ENCODE measurements at regions not wholly inside any gene's neighbourhood (a gene's known extent, or its start where the extent isn't known, plus 50 kb on each side); places are given as distances from the start of the nearest gene placed in this dataset.

GRCh38 chr16:86918637-86919036, 340.3 kb downstream of the FOXL1 start:
- H3K27me3 ChIP-seq (ENCODE audit: control insufficient read depth, insufficient read depth, low read length): no peaks in the 10 kb centered on the region
- no peaks in the 10 kb centered on the region for H3K4me1 ChIP-seq (ENCODE audit: control insufficient read depth, insufficient read depth, low read length)
- no peaks in the 10 kb centered on the region for H3K36me3 ChIP-seq (ENCODE audit: control insufficient read depth, insufficient read depth, low read length)
- whole genome bisulfite sequencing (ENCODE audit: insufficient coverage, insufficient read length): no CpG with 5 or more reads among the region's 9 CpGs
- no peaks in the 10 kb centered on the region for H3K9me3 ChIP-seq (ENCODE audit: control insufficient read depth, insufficient read depth, low read length)
- no peak overlapping the region for H3K4me3 ChIP-seq (ENCODE audit: low read length)
- no peak for DNase-seq (ENCODE audit: low read depth, low spot score)
- no peak overlapping the region for H3K27ac ChIP-seq (ENCODE audit: low read length)

- Histone ChIP-seq H3K4me1 (ENCODE audit: control insufficient read depth, insufficient read depth, low read length) (no peaks in the 10 kb centered on the region), H3K27ac (ENCODE audit: low read length) (no peak overlapping the region), H3K9me3 (ENCODE audit: control insufficient read depth, insufficient read depth, low read length) (no peaks in the 10 kb centered on the region), H3K36me3 (ENCODE audit: control insufficient read depth, insufficient read depth, low read length) (no peaks in the 10 kb centered on the region), H3K4me3 (ENCODE audit: low read length) (no peak overlapping the region), H3K27me3 (ENCODE audit: control insufficient read depth, insufficient read depth, low read length) (no peaks in the 10 kb centered on the region)
- no peak for DNase-seq (ENCODE audit: low read depth, low spot score)
- no CpG with 5 or more reads among the region's 12 CpGs for WGBS (ENCODE audit: insufficient coverage, insufficient read length)
Observed at GRCh38 chr16:86919078-86919477, 340.7 kb downstream of the FOXL1 start.

- no CpG with 5 or more reads among the region's 28 CpGs for WGBS (ENCODE audit: insufficient coverage, insufficient read length)
- Histone ChIP-seq H3K4me1 (ENCODE audit: control insufficient read depth, insufficient read depth, low read length) (no peaks in the 10 kb centered on the region), H3K27me3 (ENCODE audit: control insufficient read depth, insufficient read depth, low read length) (no peaks in the 10 kb centered on the region), H3K36me3 (ENCODE audit: control insufficient read depth, insufficient read depth, low read length) (no peaks in the 10 kb centered on the region), H3K27ac (ENCODE audit: low read length) (no peak overlapping the region), H3K9me3 (ENCODE audit: control insufficient read depth, insufficient read depth, low read length) (no peaks in the 10 kb centered on the region), H3K4me3 (ENCODE audit: low read length) (no peak overlapping the region)
- no peak for DNase-seq (ENCODE audit: low read depth, low spot score)
Observed at GRCh38 chr16:86919578-86920305, 341.4 kb downstream of the FOXL1 start.

GRCh38 chr16:86921289-86921688, 342.9 kb downstream of the FOXL1 start:
- Histone ChIP-seq H3K9me3 (ENCODE audit: control insufficient read depth, insufficient read depth, low read length) (no peaks in the 10 kb centered on the region), H3K4me1 (ENCODE audit: control insufficient read depth, insufficient read depth, low read length) (no peaks in the 10 kb centered on the region), H3K27me3 (ENCODE audit: control insufficient read depth, insufficient read depth, low read length) (no peaks in the 10 kb centered on the region), H3K36me3 (ENCODE audit: control insufficient read depth, insufficient read depth, low read length) (no peaks in the 10 kb centered on the region), H3K4me3 (ENCODE audit: low read length) (no peak overlapping the region), H3K27ac (ENCODE audit: low read length) (no peak overlapping the region)
- DNase-seq (ENCODE audit: low read depth, low spot score): no peak
- WGBS (ENCODE audit: insufficient coverage, insufficient read length): no CpG with 5 or more reads among the region's 4 CpGs

GRCh38 chr16:86922311-86922710, 344.0 kb downstream of the FOXL1 start:
- Histone ChIP-seq H3K4me3 (ENCODE audit: low read length) (no peak overlapping the region), H3K9me3 (ENCODE audit: control insufficient read depth, insufficient read depth, low read length) (no peaks in the 10 kb centered on the region), H3K27ac (ENCODE audit: low read length) (no peak overlapping the region), H3K27me3 (ENCODE audit: control insufficient read depth, insufficient read depth, low read length) (no peaks in the 10 kb centered on the region), H3K36me3 (ENCODE audit: control insufficient read depth, insufficient read depth, low read length) (no peaks in the 10 kb centered on the region), H3K4me1 (ENCODE audit: control insufficient read depth, insufficient read depth, low read length) (no peaks in the 10 kb centered on the region)
- DNase-seq (ENCODE audit: low read depth, low spot score): no peak
- WGBS (ENCODE audit: insufficient coverage, insufficient read length): no CpG with 5 or more reads among the region's 7 CpGs

- Histone ChIP-seq H3K4me3 (ENCODE audit: low read length) (no peak overlapping the region), H3K36me3 (ENCODE audit: control insufficient read depth, insufficient read depth, low read length) (no peaks in the 10 kb centered on the region), H3K4me1 (ENCODE audit: control insufficient read depth, insufficient read depth, low read length) (no peaks in the 10 kb centered on the region), H3K9me3 (ENCODE audit: control insufficient read depth, insufficient read depth, low read length) (no peaks in the 10 kb centered on the region), H3K27me3 (ENCODE audit: control insufficient read depth, insufficient read depth, low read length) (no peaks in the 10 kb centered on the region), H3K27ac (ENCODE audit: low read length) (no peak overlapping the region)
- WGBS (ENCODE audit: insufficient coverage, insufficient read length): no CpG with 5 or more reads among the region's 4 CpGs
- DNase-seq (ENCODE audit: low read depth, low spot score): no peak
Observed at GRCh38 chr16:86923656-86924055, 345.3 kb downstream of the FOXL1 start.

- no peaks in the 10 kb centered on the region for H3K9me3 ChIP-seq (ENCODE audit: control insufficient read depth, insufficient read depth, low read length)
- no peak overlapping the region for H3K4me3 ChIP-seq (ENCODE audit: low read length)
- no peaks in the 10 kb centered on the region for H3K4me1 ChIP-seq (ENCODE audit: control insufficient read depth, insufficient read depth, low read length)
- no peaks in the 10 kb centered on the region for H3K36me3 ChIP-seq (ENCODE audit: control insufficient read depth, insufficient read depth, low read length)
- H3K27me3 ChIP-seq (ENCODE audit: control insufficient read depth, insufficient read depth, low read length): no peaks in the 10 kb centered on the region
- DNase-seq (ENCODE audit: low read depth, low spot score): no peak
- no CpG with 5 or more reads among the region's 6 CpGs for WGBS (ENCODE audit: insufficient coverage, insufficient read length)
- H3K27ac ChIP-seq (ENCODE audit: low read length): no peak overlapping the region
Observed at GRCh38 chr16:86924537-86924936, 346.2 kb downstream of the FOXL1 start.

GRCh38 chr16:86925067-86925791, 346.9 kb downstream of the FOXL1 start:
- no peak for DNase-seq (ENCODE audit: low read depth, low spot score)
- Histone ChIP-seq H3K36me3 (ENCODE audit: control insufficient read depth, insufficient read depth, low read length) (no peaks in the 10 kb centered on the region), H3K4me3 (ENCODE audit: low read length) (no peak overlapping the region), H3K27ac (ENCODE audit: low read length) (no peak overlapping the region), H3K27me3 (ENCODE audit: control insufficient read depth, insufficient read depth, low read length) (no peaks in the 10 kb centered on the region), H3K4me1 (ENCODE audit: control insufficient read depth, insufficient read depth, low read length) (no peaks in the 10 kb centered on the region), H3K9me3 (ENCODE audit: control insufficient read depth, insufficient read depth, low read length) (no peaks in the 10 kb centered on the region)
- WGBS (ENCODE audit: insufficient coverage, insufficient read length): no CpG with 5 or more reads among the region's 18 CpGs

GRCh38 chr16:86926181-86927094, 348.1 kb downstream of the FOXL1 start:
- Histone ChIP-seq H3K27me3 (ENCODE audit: control insufficient read depth, insufficient read depth, low read length) (no peaks in the 10 kb centered on the region), H3K36me3 (ENCODE audit: control insufficient read depth, insufficient read depth, low read length) (no peaks in the 10 kb centered on the region), H3K4me1 (ENCODE audit: control insufficient read depth, insufficient read depth, low read length) (no peaks in the 10 kb centered on the region), H3K27ac (ENCODE audit: low read length) (no peak overlapping the region), H3K4me3 (ENCODE audit: low read length) (no peak overlapping the region), H3K9me3 (ENCODE audit: control insufficient read depth, insufficient read depth, low read length) (no peaks in the 10 kb centered on the region)
- WGBS (ENCODE audit: insufficient coverage, insufficient read length): no CpG with 5 or more reads among the region's 30 CpGs
- DNase-seq (ENCODE audit: low read depth, low spot score): no peak

- no peaks in the 10 kb centered on the region for H3K36me3 ChIP-seq (ENCODE audit: control insufficient read depth, insufficient read depth, low read length)
- no CpG with 5 or more reads among the region's 3 CpGs for WGBS (ENCODE audit: insufficient coverage, insufficient read length)
- no peak for DNase-seq (ENCODE audit: low read depth, low spot score)
Observed at GRCh38 chr16:86927699-86928098, 349.4 kb downstream of the FOXL1 start.

More at GRCh38 chr16:86927699-86928098, 349.4 kb downstream of the FOXL1 start:
- Histone ChIP-seq H3K27ac (ENCODE audit: low read length) (no peak overlapping the region), H3K4me3 (ENCODE audit: low read length) (no peak overlapping the region), H3K27me3 (ENCODE audit: control insufficient read depth, insufficient read depth, low read length) (no peaks in the 10 kb centered on the region), H3K9me3 (ENCODE audit: control insufficient read depth, insufficient read depth, low read length) (no peaks in the 10 kb centered on the region), H3K4me1 (ENCODE audit: control insufficient read depth, insufficient read depth, low read length) (no peaks in the 10 kb centered on the region)

All from iPS DF 6.9 (cell line).